GM18909 (cell line): ENCODE measurements at regions not wholly inside any gene's neighbourhood (a gene's known extent, or its start where the extent isn't known, plus 50 kb on each side); places are given as distances from the start of the nearest gene placed in this dataset.

Experiments
- ATAC-seq: cut with Tn5 transposase; IDR thresholded peaks from one replicate; pipeline ENCODE4 v1.9.1; 2021; ENCODE audit warnings: mild to moderate bottlenecking; ENCODE audit not compliant: unreplicated experiment, poor library complexity

DNA sequence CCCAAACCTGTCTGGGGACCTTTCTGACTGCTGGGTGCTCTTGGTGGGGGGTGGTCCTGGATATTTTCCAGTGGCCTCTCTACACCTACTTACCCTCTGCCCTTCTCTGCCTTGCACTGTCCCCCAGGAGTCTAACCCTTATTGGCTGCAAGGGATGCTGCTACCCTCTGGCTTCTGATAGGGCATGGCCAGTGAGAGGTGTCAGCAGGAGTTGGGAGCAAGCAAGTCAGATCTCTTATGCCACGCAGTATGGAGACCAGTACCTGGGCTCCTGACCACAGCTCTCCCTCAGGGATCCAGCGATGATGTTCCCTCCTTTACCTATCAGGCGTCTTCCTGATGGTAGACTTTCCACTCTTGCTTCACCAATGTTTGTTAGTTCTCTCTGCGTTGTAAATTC, 373.7 kb downstream of the SOCS6 start:
- no peak for ATAC-seq

DNA sequence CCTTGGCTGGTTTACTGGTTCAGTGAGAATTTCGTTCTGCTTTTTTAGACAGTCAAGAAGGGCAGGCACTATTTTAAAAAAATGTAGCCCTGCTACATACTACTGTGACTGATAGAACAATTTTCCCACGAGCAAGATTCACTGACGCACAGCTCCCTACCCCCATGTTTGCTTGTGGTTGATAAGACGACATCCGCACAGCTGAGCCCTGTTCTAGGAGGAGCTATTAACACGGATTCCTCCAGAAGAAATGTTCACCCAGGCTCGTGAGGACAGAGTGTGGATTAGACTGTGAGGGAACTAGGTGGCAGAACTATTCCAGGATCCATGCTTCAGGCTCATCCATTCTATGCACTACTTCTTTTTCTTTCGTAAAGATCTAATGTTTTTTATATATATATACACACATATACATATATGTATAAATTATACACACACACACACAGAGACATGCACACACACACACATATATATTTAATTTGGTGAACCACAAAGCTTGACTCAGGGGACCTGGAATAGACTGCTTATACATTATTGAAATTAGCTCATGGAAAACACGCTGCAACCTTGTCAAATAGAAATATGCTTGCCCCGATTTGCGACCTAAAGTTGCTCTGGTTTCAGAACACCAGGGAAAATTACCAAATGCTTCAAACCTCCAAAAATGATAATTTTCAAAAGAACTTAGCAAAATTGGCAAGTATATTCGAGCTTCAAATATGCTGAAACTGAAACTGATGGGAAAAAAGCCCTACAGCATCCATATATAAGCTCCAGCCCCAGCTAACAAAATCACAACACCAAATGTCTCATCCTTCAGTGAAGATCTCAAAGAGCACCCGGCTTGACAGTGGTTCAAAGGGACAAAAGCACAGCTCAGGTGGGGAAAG, 370.4 kb downstream of the SOCS6 start:
- ATAC-seq, result no peak

DNA sequence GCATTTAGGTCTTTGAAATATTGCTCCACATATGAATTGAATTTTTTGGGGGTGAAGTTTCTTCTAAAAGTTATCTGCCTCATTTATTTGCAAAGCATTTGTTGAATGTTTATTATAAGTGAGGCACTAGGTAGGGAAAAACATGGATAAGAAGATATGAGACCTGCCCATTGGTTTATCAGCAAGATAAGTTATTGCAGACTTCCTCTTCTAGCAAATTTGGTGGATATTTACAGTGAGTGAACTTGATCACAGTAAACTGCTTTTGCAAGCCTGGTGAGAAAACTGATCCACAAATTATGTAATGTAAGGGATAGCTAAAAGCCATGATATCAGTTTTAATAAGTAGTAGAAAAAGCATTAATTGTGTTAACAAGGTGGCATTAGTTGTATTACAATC, 364.8 kb downstream of the SOCS6 start:
- no peak for ATAC-seq

DNA sequence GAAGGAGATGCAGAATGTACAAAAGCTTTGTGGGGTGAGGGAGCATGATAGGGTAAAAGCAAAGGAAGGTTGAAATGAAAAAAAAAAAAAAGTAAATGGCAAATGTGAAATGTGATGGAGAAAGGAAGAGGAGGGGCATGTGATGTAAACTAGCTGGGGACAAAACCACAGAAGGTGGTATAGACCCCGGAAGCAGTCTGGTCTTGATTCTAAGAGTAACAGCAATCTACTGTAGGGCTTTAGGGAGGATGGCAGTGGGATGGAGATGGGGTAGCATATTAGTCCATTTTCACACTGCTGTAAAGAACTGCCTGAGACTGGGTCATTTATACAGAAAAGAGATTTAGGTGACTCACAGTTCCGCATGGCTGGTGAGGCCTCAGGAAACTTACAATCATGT, 362.0 kb downstream of the SOCS6 start:
- ATAC-seq, result no peak

DNA sequence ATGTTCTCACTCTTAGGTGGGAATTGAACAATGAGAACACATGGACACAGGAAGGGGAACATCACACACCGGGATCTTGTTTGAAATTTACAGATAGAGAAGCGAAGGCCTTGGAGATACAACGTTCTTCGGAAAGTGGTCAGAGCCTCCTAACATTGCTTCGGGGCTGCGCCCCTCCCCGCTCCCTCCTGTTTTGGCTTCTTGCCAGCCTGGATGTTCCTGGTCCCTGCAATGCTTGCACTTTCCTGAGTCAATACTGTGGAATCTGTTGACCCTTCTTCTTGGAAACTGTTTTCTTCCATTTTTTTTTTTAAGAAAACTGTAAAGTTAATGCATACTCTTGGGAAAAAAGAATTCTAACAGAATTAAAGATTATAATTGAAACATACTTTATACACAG, 360.8 kb downstream of the SOCS6 start:
- ATAC-seq, result no peak

DNA sequence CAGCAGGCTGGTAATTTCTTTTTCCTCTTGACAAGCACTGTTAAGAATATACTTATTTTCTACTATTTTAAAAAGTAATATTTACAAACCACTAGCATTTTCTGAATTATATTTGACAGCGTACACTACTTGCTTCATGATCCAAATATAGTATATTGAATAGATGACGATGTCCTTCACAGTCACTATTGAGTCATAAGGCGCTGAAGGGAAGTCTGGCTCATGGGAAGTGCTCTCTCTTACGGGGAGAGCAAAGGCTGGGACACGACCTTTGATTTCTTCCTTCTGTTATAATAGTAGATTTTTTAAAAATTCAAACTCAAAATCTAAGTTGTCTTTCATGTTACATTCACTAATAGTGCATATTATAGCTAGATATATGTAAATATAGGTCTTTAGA, 357.1 kb downstream of the SOCS6 start:
- ATAC-seq, result no peak

DNA sequence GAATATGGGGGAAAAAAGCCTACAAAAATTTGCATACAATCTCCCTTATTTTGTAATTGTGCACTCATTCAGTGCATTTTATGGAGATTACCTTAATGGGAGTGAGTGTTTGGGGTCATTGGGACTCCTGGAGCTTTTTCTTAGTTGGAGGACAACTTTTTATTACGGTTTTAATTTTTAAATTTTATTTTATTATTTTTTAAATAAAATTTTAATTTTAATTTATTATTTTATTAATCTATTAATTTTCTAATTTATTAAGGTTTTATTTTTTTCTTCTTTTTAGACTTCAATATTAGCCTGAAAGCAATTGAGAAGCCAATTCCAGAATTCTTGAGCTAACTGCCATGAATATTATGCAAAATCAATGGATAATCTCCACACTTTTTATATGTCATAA, 355.0 kb downstream of the SOCS6 start:
- no peak for ATAC-seq

DNA sequence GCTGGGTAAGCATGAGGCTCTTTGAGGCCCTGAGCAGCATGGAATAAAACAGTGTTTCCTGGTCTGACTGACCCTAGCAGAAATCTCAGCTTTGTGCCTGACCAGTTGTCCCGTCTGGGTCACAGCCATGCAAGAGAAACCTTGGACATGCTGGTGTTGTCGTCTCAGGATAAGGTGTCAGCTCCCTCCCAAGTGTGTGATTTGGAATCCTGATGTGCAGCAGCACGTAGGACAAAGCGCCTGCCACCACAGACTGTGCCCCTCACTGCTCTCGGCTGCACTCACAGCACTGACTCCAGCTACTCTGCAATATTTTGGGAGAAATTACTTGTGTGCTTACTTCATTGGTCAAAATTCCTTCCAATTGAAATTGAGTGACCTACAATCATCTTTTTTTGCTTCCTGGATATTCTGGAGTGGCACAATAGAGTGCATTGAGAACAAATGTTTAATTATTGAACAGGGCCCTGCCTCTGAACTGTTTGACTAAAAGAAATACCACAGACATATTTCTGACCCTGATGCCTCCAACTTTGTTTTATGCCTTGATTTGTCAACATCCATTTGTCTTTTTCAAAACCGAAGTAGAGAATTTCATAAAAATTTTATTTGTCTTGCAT, 352.4 kb downstream of the SOCS6 start:
- ATAC-seq, result no peak

DNA sequence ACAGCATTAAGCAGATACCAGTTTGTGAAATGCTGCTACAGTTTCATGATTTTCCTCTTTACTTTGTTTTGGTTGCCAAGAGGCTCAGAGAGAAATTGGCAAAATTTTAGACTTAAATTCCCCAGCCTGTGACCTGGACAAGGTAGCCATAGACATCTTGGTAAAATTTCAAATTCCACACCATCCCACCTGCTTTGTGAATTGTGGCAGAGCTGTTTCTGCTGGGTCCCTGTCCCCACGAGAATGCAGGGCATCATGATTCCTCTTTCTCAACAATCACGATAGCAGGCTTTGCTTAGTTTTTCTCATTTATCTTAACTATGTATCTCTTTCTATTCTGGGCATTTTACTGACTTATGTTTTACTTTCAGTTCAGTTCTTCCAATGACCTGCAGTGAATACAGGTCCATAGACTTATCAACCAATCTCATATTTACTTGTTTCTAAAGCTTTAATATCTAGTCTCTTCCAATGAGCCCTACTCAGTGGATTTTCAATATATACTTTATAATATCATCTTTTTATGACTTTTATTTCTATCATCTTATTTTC, 351.6 kb downstream of the SOCS6 start:
- no peak for ATAC-seq

DNA sequence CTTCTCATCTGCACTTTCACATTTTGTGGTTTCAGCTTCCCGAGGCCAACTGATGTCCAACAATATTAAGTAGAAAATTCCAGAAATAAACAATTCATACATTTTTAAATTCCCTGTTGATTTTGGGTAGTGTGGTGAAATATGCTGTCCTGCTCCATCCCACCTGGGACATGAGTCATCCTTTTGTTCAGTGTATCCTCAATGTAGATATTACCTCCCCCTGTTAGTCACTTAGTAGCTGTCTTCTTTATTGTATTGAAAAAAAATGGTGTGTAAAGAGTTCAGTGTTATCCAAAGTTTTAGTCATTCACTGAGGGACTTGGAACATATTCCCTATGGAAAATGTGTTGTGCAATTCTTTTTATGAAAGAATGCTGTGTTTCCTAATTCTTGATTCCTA, 348.1 kb downstream of the SOCS6 start:
- ATAC-seq, result no peak

DNA sequence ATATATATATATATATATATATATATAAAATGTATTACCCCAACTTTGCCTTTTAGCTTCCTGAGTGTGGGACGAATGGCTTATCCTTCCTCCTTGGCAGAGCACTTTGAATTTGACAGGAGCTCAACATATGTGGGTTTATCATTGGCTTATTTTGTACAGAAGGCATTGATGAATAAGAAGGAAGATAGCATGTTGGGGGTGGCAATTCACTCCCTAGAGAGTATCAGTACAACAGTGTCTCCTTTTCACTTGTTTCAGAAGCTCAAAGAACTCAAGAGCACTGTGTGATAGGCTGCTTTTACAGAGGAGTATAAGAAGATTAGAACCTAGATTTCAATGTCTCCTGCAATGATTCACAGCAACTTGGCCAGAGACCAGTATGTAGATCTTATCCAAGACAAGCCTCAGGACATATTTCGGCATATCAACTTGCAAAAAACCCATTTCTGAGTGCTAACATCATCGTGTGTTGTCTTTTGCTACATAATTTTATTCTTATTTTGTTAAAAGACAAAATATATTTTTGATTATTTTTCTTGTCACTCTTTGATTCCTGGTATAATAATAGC, 345.8 kb downstream of the SOCS6 start:
- ATAC-seq, result no peak

DNA sequence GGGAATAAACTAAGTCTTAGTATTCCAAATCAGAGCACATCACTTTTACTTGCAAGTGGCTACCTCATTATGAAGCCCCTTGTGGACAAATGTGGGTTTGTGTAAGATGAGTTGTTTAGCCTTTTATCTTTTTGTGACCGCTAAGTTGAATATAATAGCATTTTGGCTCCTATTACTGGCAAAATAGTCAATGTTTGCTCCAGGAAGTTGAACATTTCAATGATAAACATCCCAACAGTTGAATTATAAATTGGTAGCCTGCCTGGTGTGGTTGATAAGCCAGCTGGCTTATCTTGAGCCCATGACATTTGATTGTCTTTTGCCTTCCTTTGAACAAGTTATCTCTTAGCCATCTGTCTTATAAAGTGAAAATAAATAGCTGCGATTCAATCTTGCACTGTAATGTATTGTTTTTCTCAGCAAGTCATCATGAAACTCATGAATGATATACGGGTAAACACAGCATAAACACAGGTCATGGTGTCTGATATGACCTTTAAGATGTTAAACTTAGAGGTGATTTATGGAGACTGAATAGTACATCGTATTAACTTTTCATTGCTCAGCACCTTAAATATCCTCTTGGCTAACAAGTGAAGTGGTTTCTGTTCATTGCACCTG, 338.4 kb downstream of the SOCS6 start:
- ATAC-seq, result no peak

DNA sequence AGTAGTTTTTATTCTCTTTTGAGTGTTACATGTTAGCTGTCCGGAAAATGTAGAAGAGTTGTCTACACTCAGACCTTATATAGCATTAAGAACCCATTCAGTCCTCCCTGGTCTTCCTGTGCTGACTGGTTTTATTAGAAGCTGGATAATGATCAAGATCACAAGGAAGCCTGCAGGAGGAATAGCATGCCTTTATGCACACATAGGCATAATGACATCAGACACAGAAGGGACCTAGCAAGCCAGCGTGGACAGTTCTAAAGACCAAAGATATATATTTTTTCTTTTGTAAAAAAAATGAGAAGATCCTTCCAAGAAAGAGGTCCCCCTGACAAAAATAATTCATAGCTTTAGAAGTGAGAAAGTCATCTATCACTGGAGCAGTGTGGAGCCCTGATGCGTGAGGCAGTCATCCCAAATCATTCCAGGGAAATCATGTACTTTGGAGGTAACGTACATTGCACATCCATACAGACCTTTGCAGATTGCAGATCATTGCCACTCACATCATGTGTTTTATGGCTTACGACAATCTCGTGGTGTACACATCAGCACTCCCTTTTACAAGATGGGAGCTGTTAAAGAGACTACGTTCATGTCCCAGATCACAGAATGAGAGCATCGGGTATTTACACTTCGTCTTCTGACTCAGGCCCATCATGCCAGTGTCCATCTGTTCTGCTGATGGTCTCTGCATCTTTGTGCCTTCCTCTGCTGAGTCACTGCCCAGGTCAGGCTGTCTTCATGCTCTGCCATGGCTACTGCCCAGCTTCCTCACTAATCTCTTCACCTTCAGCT, 334.0 kb downstream of the SOCS6 start:
- no peak for ATAC-seq

DNA sequence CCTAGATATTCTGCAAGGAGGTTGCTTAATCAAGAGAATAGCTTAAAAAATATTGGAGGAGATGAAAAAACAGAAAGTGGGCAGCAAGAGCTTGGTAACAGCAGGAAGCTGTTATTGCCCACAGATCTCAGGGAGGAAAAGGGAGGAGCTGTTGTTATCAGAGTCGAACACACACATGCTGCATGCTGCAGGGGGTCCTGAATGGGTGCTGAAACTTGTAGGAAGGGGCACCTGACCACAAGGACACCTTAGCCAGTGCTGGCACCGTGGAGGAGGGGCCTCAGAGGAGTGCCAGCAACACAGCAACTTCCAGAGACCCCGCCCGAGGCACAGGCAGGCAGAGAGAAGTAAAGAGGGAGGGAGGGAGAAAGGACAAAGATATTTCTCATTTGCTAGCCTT, 332.9 kb downstream of the SOCS6 start:
- no peak for ATAC-seq

DNA sequence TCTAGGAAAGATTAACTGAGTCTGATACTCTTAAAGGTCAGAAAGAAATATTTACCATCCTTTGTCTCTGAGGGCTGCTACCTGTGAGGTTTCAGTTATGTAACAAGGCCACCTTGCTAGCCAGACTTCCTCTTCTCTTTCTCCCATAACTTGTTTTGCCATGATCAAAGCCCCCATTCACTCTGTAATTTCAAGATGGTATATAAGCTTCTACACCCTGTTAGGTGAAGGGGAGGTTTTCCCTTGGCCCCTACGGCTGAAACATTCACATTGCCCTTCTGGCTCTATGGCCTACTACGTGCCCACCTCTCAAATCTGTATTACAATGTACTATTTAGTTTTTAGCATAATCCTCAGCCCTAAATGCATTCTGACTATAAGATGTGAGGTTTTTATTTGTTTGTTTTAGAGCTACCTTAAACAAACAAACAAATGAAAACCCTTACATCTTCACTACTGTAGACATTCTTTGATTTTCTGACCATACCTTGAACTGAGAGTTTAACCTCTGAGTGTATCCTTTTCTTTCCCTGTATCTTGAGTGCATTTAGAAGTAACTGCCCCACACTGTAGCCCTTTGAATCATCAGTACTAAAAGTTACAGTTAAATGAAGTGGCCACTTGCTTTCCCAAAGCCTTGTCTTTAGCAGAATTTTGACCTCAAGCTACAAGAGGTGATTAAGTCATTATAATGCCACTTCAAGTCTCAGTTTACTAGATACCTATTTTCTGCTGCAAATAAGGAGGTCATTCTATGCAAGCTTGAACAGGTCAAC, 332.2 kb downstream of the SOCS6 start:
- no peak for ATAC-seq

DNA sequence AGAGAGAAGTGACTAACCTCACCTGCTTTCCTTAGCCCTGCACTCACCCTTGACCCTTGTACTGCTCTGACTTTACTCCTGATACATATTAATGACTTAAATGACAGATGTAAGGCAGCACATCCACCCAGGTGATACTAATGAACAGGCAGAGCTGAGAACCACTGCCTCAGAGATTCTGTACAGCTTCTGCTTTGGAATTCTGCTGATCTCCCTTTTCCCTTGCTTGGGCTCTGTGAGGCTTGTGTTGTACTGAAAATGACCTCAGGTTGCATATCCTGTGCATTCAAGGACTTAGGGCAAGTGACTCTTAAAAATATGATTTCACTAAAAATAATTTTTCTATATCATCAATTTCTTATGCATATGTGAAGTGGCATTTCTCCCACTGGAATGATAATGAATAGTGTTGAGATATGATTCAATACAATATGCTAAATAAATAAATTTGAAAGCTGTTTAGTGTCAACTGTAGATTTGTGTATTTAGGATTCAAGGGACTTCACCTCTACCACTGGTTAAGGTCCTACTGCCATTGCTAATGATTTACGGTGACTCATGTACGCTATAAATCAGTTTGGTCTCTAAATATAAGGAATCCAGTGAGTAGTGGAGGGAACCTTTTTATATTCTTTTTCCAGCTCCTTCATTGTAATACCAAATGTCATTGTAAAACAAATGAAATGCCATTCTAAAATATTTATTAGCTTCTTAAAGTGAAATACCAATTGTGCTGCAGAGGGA, 328.3 kb downstream of the SOCS6 start:
- ATAC-seq, result no peak

DNA sequence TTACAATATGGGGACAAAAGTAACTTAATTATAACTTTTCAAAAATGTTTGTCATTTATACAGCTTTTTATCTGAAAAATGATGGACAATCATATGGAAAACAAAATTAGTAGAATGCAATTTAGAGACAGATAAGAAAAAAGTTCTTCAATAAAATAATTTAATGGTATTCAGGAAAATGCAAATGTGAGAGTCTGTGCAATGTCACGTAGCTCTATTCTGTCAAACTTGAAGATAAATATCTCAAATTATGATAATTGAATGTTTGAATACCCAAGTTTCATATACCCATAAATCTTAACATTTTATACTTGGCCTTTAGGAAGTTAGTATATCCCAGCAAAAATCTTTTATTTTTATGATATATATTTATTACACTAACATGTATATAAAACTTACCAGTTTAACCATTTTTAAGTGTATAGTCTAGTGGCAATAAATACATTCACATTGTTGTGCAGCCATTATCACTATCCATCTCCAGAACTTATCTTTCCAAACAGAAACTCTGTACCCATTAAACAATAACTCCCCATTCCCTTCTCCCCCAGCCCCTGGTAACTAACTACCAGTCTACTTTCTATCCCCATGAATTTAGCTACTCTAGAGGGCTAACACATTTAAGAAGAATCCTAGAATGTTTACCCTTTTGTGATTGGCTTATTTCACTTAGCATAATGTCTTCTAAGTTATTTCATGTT, 311.5 kb downstream of the SOCS6 start:
- ATAC-seq, result no peak

DNA sequence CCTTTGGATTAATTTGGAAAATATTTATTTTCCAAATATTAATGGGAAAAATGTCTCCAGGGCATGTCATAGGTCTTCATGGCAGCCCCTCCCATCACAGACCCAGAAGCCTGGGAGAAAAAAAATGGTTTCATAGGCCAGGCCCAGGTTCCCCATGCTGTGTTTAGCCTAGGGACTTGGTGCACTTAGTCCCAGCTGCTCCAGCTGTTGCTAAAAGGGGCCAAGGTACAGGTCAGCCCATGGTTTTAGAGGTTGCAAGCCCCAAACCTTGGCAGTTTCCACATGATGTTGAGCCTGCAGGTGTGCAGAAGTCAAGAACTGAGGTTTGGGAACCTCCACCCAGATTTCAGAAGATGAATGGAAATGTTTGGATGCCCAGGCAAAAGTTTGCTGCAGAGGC, 309.6 kb downstream of the SOCS6 start:
- no peak for ATAC-seq
